Spinal cord (tissue), 9 donors: ENCODE measurements at regions not wholly inside any gene's neighbourhood (a gene's known extent, or its start where the extent isn't known, plus 50 kb on each side); places are given as distances from the start of the nearest gene placed in this dataset.

Source experiments
- DNase-seq, 6 donors: peaks; one replicate each; pipeline versions ENCODE4 v3.0.0 to v3.0.0-alpha.2; 2013 to 2015; ENCODE audit warnings: low spot score in 6 of 6, low read depth in 4 of 6
- H3K27ac ChIP-seq: one replicate; pipeline ENCODE4 v1.5.1; 2013; ENCODE audit warnings: low read depth, low read length, control low read depth
- H3K27me3 ChIP-seq: one replicate; pipeline ENCODE4 v1.6.1; 2013; ENCODE audit warnings: low read length; ENCODE audit not compliant: control insufficient read depth, insufficient read depth
- H3K36me3 ChIP-seq: one replicate; pipeline ENCODE4 v1.6.1; 2013; ENCODE audit warnings: low read length; ENCODE audit not compliant: control insufficient read depth, insufficient read depth
- H3K4me1 ChIP-seq: one replicate; pipeline ENCODE4 v1.6.1; 2013; ENCODE audit warnings: low read length; ENCODE audit not compliant: control insufficient read depth, insufficient read depth
- H3K4me3 ChIP-seq: one replicate; pipeline ENCODE4 v1.5.1; 2013; ENCODE audit warnings: low read depth, low read length, control low read depth
- H3K9me3 ChIP-seq: one replicate; pipeline ENCODE4 v1.6.1; 2013; ENCODE audit warnings: low read length; ENCODE audit not compliant: control insufficient read depth, insufficient read depth
- WGBS: methylation state at CpG from one replicate; pipeline ENCODE4 v1.1.5; 2013; ENCODE audit warnings: missing lambda C conversion rate; ENCODE audit not compliant: insufficient coverage; 5-methylcytosine and 5-hydroxymethylcytosine counted together
- donor health status: healthy.

DNA sequence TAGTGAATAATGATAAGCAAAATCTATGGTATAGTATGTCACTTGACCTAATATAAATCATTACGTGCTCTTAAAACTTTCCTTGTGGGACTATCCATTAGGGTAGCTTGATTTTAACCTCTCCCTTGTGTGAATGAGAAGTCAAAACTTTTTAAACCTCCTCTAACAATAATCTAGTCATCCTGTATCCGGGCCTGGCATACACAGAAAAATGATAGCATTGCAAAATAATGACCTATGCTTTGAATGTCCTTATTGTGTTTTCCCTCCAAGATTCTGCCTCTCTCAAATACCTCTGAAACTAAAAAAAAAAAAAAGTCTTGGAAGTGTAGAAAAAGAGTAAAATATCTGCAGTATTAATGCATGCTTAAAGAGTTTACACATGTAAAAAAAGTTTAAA is 250.0 kb upstream of the NDST3 start:
- WGBS = no CpG with 5 or more reads among the region's 2 CpGs
- no peak for DNase-seq
- no peak overlapping the region for H3K27ac ChIP-seq
- H3K4me3 ChIP-seq = no peak overlapping the region
- no peaks in the 10 kb centered on the region for H3K36me3 ChIP-seq
- no peaks in the 10 kb centered on the region for H3K4me1 ChIP-seq
- H3K27me3 ChIP-seq = no peaks in the 10 kb centered on the region
- H3K9me3 ChIP-seq = no peaks in the 10 kb centered on the region

- H3K27me3 ChIP-seq = no peaks in the 10 kb centered on the region
- DNase-seq = no peak
- no peak overlapping the region for H3K4me3 ChIP-seq
- 100% methylated on average over 1 of the region's 2 CpGs for WGBS
- no peaks in the 10 kb centered on the region for H3K36me3 ChIP-seq
- no peak overlapping the region for H3K27ac ChIP-seq
- no peaks in the 10 kb centered on the region for H3K9me3 ChIP-seq
- no peaks in the 10 kb centered on the region for H3K4me1 ChIP-seq
Observed at GRCh38 chr4:117786566-117786965, 247.7 kb upstream of the NDST3 start.

DNA sequence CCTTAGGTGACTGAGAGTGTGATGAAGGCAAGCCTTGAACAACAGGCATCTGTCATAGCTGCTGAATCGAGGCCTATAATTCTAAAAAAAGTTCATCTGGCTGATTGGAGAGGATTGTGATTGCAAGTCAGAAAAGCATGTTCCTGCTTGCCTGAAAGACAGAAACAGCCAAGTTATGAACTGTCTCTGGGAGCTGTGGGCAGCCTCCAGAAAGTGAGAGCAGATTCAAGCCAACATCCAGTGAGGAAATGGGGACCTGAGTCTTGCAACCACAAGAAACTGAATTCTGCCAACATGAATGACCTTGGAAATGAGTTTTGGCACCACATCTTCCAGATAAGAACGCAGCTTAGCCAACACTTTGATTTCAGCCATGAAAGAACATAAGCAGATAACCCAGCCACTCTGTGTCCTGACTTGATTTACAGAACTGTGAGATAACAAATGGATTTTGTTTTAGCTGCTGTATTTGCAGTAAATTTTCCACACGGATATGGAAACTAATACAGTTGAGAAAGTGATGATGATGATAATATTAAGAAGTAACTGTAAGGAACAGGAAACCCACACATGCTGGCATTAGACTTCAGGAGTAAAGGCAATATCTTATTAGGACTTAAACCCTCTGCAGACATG is 240.3 kb upstream of the NDST3 start:
- Histone ChIP-seq H3K4me3 (no peak overlapping the region), H3K27ac (no peak overlapping the region), H3K9me3 (no peaks in the 10 kb centered on the region), H3K27me3 (no peaks in the 10 kb centered on the region), H3K4me1 (no peaks in the 10 kb centered on the region), H3K36me3 (no peaks in the 10 kb centered on the region)
- WGBS = 86% methylated on average over 1 of the region's 3 CpGs
- DNase-seq = no peak

GRCh38 chr4:117796677-117797076 is 237.6 kb upstream of the NDST3 start:
- H3K27ac ChIP-seq = no peak overlapping the region
- DNase-seq = no peak
- WGBS = no CpG with 5 or more reads among the region's 1 CpG

DNA sequence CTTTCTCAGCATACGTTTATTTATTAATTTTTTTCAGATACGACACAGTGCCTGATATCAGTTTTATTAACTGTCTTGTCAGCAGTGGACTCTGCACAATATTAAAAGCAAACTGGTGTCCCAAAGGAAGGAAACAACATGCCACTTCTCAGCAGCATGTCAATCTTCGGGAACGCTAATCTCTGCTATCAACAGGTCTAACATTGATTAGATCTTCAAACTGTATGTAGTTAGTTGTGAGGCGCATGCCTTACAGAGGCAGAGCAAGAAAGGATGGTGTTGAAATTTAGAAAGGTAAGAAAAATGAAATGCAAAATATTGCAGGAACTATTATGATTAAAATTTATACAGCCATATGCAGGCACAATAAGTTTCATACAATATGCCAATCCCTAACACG is 233.7 kb upstream of the NDST3 start:
- Histone ChIP-seq H3K36me3 (no peaks in the 10 kb centered on the region), H3K4me3 (no peak overlapping the region), H3K27me3 (no peaks in the 10 kb centered on the region), H3K4me1 (no peaks in the 10 kb centered on the region), H3K27ac (no peak overlapping the region), H3K9me3 (peaks cover 2% of the 10 kb centered on the region)
- WGBS = 88% methylated on average over 3 of the region's 6 CpGs
- DNase-seq = no peak

More at GRCh38 chr4:117796677-117797076, 237.6 kb upstream of the NDST3 start:
- H3K9me3 ChIP-seq = no peaks in the 10 kb centered on the region
- no peaks in the 10 kb centered on the region for H3K4me1 ChIP-seq
- H3K27me3 ChIP-seq = no peaks in the 10 kb centered on the region
- H3K36me3 ChIP-seq = no peaks in the 10 kb centered on the region
- no peak overlapping the region for H3K4me3 ChIP-seq

- Histone ChIP-seq H3K27ac (no peak overlapping the region), H3K9me3 (peaks cover 2% of the 10 kb centered on the region)
- WGBS = 0% methylated on average over 1 of the region's 2 CpGs
Observed at GRCh38 chr4:117801756-117802155, 232.5 kb upstream of the NDST3 start.

GRCh38 chr4:117811731-117812130 is 222.6 kb upstream of the NDST3 start:
- no CpG with 5 or more reads among the region's 1 CpG for WGBS
- Histone ChIP-seq H3K4me3 (no peak overlapping the region), H3K27me3 (no peaks in the 10 kb centered on the region), H3K36me3 (no peaks in the 10 kb centered on the region), H3K27ac (no peak overlapping the region), H3K4me1 (no peaks in the 10 kb centered on the region), H3K9me3 (no peaks in the 10 kb centered on the region)
- no peak for DNase-seq

More at GRCh38 chr4:117801756-117802155, 232.5 kb upstream of the NDST3 start:
- no peaks in the 10 kb centered on the region for H3K4me1 ChIP-seq
- no peak for DNase-seq
- H3K4me3 ChIP-seq = no peak overlapping the region
- no peaks in the 10 kb centered on the region for H3K27me3 ChIP-seq
- H3K36me3 ChIP-seq = no peaks in the 10 kb centered on the region

- Histone ChIP-seq H3K4me3 (no peak overlapping the region), H3K9me3 (no peaks in the 10 kb centered on the region), H3K4me1 (no peaks in the 10 kb centered on the region), H3K27me3 (no peaks in the 10 kb centered on the region), H3K27ac (no peak overlapping the region), H3K36me3 (no peaks in the 10 kb centered on the region)
- no peak for DNase-seq
- 29% methylated on average over 2 of the region's 5 CpGs for WGBS
Observed at GRCh38 chr4:117814277-117815246, 219.7 kb upstream of the NDST3 start.

DNA sequence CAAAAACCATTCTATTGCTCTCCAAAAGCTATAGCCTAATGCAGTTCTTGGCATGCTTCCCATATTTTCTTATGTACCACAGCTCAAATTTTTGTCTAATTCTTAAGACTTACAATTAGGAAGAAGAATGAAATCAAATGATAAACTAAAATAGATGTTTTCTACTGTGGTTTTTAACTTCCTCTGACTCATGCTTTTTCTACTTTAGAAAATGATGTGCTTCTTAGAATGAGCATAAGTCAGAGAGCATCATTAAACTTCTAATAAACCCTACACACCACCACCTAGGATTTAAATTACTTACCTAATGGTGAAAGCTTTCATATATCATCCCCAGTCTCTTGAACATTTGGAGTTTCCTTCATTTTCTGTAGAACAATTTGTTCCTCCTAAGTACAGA is 217.0 kb upstream of the NDST3 start:
- H3K36me3 ChIP-seq = no peaks in the 10 kb centered on the region
- H3K27me3 ChIP-seq = no peaks in the 10 kb centered on the region
- peak in 1 of 6 donors; percentile 19 for DNase-seq
- H3K4me3 ChIP-seq = no peak overlapping the region
- H3K27ac ChIP-seq = no peak overlapping the region
- no peaks in the 10 kb centered on the region for H3K4me1 ChIP-seq
- H3K9me3 ChIP-seq = no peaks in the 10 kb centered on the region

DNA sequence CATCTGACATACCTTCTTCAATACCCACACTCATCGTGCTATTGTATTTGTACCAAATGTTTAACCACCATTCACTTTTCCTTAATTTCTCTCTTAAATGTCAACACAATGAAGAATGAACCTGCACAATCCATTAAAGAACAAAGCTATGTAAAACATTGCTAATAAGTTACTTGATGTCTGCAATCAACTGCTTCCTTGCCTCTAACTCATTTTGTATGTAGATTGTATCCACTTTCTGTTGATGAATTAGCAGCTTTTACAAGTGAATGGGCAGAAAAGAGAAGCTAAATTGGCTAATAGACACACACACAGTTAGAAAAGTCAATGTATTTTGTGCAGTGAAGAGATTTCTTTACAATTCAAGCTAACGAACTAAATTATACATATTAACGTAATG is 212.5 kb upstream of the NDST3 start:
- WGBS = 80% methylated on average over 1 of the region's 3 CpGs
- Histone ChIP-seq H3K27me3 (no peaks in the 10 kb centered on the region), H3K4me1 (no peaks in the 10 kb centered on the region), H3K4me3 (no peak overlapping the region), H3K36me3 (no peaks in the 10 kb centered on the region), H3K9me3 (peaks cover 2% of the 10 kb centered on the region), H3K27ac (no peak overlapping the region)
- DNase-seq = peak in 1 of 6 donors; percentile 35
